ENCODE measurements at regions not wholly inside any gene's neighbourhood (a gene's known extent, or its start where the extent isn't known, plus 50 kb on each side); places are given as distances from the start of the nearest gene placed in this dataset.

GRCh38 chr3:168497183-168497582 is 401.5 kb upstream of the GOLIM4 start:
- Histone ChIP-seq H3F3A (ENCODE audit: insufficient read depth) (no peaks in the 10 kb centered on the region), H2AFZ (no peak overlapping the region), H3K36me3 (ENCODE audit: low read depth) (no peaks in the 10 kb centered on the region), H3K27me3 (replicated peaks; ENCODE audit: insufficient read depth) (0 out of 2 replicates have a peak, but pooled peaks cover 8% of the 10 kb centered on the region), H4K20me1 (ENCODE audit: insufficient read depth) (no peaks in the 10 kb centered on the region), H3K4me1 (ENCODE audit: insufficient read depth) (no peaks in the 10 kb centered on the region), H3K9me2 (ENCODE audit: insufficient read depth) (no peaks in the 10 kb centered on the region), H3K27ac (no peak overlapping the region), H3K79me2 (ENCODE audit: insufficient read depth) (no peaks in the 10 kb centered on the region), H3K4me3 (no peak overlapping the region), H3K9me3 (ENCODE audit: low read depth) (no peaks in the 10 kb centered on the region), H3K9ac (no peak overlapping the region), H3K4me2 (ENCODE audit: unreplicated experiment) (no peak overlapping the region)
- TF ChIP-seq EZH2 (IDR thresholded peaks at IDR 0.05; ENCODE audit: insufficient read depth, poor library complexity, severe bottlenecking), result no peak
- 9 to 11% methylated on average over 4 of the region's 4 CpGs for WGBS, 2 experiments (ENCODE audit: low coverage in 1 of 2, low lambda C conversion rate in 2 of 2, missing lambda C conversion rate in 2 of 2)
- in situ Hi-C loops (cut with MboI), result no loop called here
- no peak for DNase-seq

- H3K4me1 ChIP-seq (ENCODE audit: insufficient read depth), result no peaks in the 10 kb centered on the region
- no peak for TF ChIP-seq EZH2 (IDR thresholded peaks at IDR 0.05; ENCODE audit: insufficient read depth, poor library complexity, severe bottlenecking)
- no peak for TF ChIP-seq EZH2phosphoT487 (IDR thresholded peaks at IDR 0.05; ENCODE audit: insufficient read depth, low read depth)
- in situ Hi-C loops (cut with MboI), result no loop called here
- 42 to 45% methylated on average over 2 of the region's 2 CpGs for WGBS, 2 experiments (ENCODE audit: low coverage in 1 of 2, low lambda C conversion rate in 2 of 2, missing lambda C conversion rate in 2 of 2)
- no peak overlapping the region for H3K27ac ChIP-seq
- H2AFZ ChIP-seq, result no peak overlapping the region
- no peak for DNase-seq
- H3F3A ChIP-seq (ENCODE audit: insufficient read depth), result no peaks in the 10 kb centered on the region
- no peaks in the 10 kb centered on the region for H4K20me1 ChIP-seq (ENCODE audit: insufficient read depth)
- no peaks in the 10 kb centered on the region for H3K36me3 ChIP-seq (ENCODE audit: low read depth)
- H3K9ac ChIP-seq, result no peak overlapping the region
- no peaks in the 10 kb centered on the region for H3K9me2 ChIP-seq (ENCODE audit: insufficient read depth)
- no peak overlapping the region for H3K4me3 ChIP-seq
- H3K27me3 ChIP-seq (replicated peaks; ENCODE audit: insufficient read depth), result no peaks in the 10 kb centered on the region
- H3K9me3 ChIP-seq (ENCODE audit: low read depth), result no peaks in the 10 kb centered on the region
- H3K4me2 ChIP-seq (ENCODE audit: unreplicated experiment), result no peak overlapping the region
- no peaks in the 10 kb centered on the region for H3K79me2 ChIP-seq (ENCODE audit: insufficient read depth)
These were observed 400.2 kb upstream of the GOLIM4 start for GRCh38 chr3:168495932-168496331.

GRCh38 chr3:168495270-168495669 is 399.5 kb upstream of the GOLIM4 start:
- H3K27me3 ChIP-seq (replicated peaks; ENCODE audit: insufficient read depth), result no peaks in the 10 kb centered on the region
- H2AFZ ChIP-seq, result no peak overlapping the region
- no peaks in the 10 kb centered on the region for H3K36me3 ChIP-seq (ENCODE audit: low read depth)
- H3K9me3 ChIP-seq (ENCODE audit: low read depth), result no peaks in the 10 kb centered on the region
- peak; percentile 2 for DNase-seq
- H3K27ac ChIP-seq, result no peak overlapping the region
- H4K20me1 ChIP-seq (ENCODE audit: insufficient read depth), result no peaks in the 10 kb centered on the region
- no peak overlapping the region for H3K4me3 ChIP-seq
- no peaks in the 10 kb centered on the region for H3K9me2 ChIP-seq (ENCODE audit: insufficient read depth)
- TF ChIP-seq EZH2phosphoT487 (IDR thresholded peaks at IDR 0.05; ENCODE audit: insufficient read depth, low read depth) (no peak), EZH2 (IDR thresholded peaks at IDR 0.05; ENCODE audit: insufficient read depth, poor library complexity, severe bottlenecking) (no peak)
- no peaks in the 10 kb centered on the region for H3K4me1 ChIP-seq (ENCODE audit: insufficient read depth)
- WGBS, 2 experiments (ENCODE audit: low coverage in 1 of 2, low lambda C conversion rate in 2 of 2, missing lambda C conversion rate in 2 of 2), result 27 to 33% methylated on average over 2 of the region's 2 CpGs
- H3K79me2 ChIP-seq (ENCODE audit: insufficient read depth), result no peaks in the 10 kb centered on the region
- in situ Hi-C loops (cut with MboI), result no loop called here
- no peak overlapping the region for H3K9ac ChIP-seq
- no peaks in the 10 kb centered on the region for H3F3A ChIP-seq (ENCODE audit: insufficient read depth)
- H3K4me2 ChIP-seq (ENCODE audit: unreplicated experiment), result no peak overlapping the region

DNA sequence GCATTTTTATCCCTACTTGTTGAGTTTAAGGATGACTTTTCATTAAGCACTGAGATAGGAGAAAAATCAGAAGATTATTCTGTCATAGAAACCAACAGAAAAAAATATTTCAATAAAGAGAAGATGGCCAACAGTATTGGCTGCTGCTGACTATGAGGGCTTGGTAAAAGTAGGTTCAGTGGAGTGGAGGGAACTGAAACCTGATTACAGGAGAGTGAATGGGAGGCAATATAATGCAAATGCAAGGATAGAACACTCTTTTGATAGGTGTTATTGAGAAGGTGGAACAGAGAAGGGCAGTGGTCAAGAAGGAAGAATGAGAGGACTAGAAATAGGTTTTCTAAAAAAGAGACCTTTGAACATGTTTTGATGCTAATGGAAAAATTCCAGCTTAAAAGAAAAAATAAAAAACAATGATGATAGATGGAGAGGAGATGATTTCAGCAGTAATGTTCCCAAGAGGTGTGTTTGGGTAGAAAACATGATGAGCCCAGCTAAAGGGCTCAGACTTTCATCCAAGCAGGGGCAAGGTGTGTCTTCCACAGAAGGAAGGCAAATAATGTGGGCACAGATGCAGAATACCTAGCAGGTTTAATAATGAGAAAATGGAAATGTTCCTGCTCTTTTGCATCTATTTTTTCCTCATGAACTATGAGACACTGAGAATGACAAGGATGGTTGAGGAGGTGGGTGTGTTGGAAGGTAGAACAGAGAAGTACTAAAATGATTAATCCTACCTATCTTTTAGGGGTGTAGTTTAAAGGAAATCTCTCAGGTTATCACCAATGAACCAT is 397.9 kb upstream of the GOLIM4 start:
- H3K9ac ChIP-seq, result no peak overlapping the region
- no peaks in the 10 kb centered on the region for H4K20me1 ChIP-seq (ENCODE audit: insufficient read depth)
- no peaks in the 10 kb centered on the region for H3K79me2 ChIP-seq (ENCODE audit: insufficient read depth)
- H2AFZ ChIP-seq, result no peak overlapping the region
- H3K27me3 ChIP-seq (replicated peaks; ENCODE audit: insufficient read depth), result no peaks in the 10 kb centered on the region
- TF ChIP-seq EZH2phosphoT487 (IDR thresholded peaks at IDR 0.05; ENCODE audit: insufficient read depth, low read depth) (no peak), EZH2 (IDR thresholded peaks at IDR 0.05; ENCODE audit: insufficient read depth, poor library complexity, severe bottlenecking) (no peak)
- H3K9me2 ChIP-seq (ENCODE audit: insufficient read depth), result no peaks in the 10 kb centered on the region
- no peaks in the 10 kb centered on the region for H3K36me3 ChIP-seq (ENCODE audit: low read depth)
- no peak overlapping the region for H3K4me2 ChIP-seq (ENCODE audit: unreplicated experiment)
- in situ Hi-C loops (cut with MboI), result no loop called here
- no peak overlapping the region for H3K27ac ChIP-seq
- DNase-seq, result no peak
- no peaks in the 10 kb centered on the region for H3K9me3 ChIP-seq (ENCODE audit: low read depth)
- no peaks in the 10 kb centered on the region for H3K4me1 ChIP-seq (ENCODE audit: insufficient read depth)
- no peaks in the 10 kb centered on the region for H3F3A ChIP-seq (ENCODE audit: insufficient read depth)
- H3K4me3 ChIP-seq, result no peak overlapping the region

DNA sequence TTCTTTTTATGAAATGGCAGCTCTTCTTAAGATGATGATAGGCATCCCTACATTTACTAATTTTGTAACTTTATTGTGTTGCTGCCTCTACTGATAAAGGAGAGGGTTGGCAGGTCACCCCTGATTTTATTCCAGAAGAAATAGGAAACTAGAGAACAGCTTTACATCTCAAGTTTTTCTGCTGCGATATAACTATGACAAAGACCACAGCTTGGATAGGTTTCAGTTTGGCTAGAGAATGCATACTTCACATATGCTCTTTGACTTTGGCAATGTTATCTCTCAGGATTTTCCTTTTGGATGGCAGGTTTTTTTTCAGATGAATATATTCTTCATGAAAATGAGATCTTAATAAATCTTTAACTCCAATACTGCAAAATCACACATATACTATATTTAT is 395.3 kb upstream of the GOLIM4 start:
- Histone ChIP-seq H3K9me2 (ENCODE audit: insufficient read depth) (no peaks in the 10 kb centered on the region), H3K4me2 (ENCODE audit: unreplicated experiment) (no peak overlapping the region), H3K27ac (no peak overlapping the region), H3K27me3 (replicated peaks; ENCODE audit: insufficient read depth) (no peaks in the 10 kb centered on the region), H3F3A (ENCODE audit: insufficient read depth) (no peaks in the 10 kb centered on the region), H3K9me3 (ENCODE audit: low read depth) (no peaks in the 10 kb centered on the region), H3K79me2 (ENCODE audit: insufficient read depth) (no peaks in the 10 kb centered on the region), H4K20me1 (ENCODE audit: insufficient read depth) (no peaks in the 10 kb centered on the region), H3K36me3 (ENCODE audit: low read depth) (no peaks in the 10 kb centered on the region), H3K9ac (no peak overlapping the region), H3K4me1 (ENCODE audit: insufficient read depth) (no peaks in the 10 kb centered on the region), H2AFZ (no peak overlapping the region), H3K4me3 (no peak overlapping the region)
- TF ChIP-seq EZH2 (IDR thresholded peaks at IDR 0.05; ENCODE audit: insufficient read depth, poor library complexity, severe bottlenecking) (no peak), EZH2phosphoT487 (IDR thresholded peaks at IDR 0.05; ENCODE audit: insufficient read depth, low read depth) (no peak)
- in situ Hi-C loops (cut with MboI), result no loop called here
- no peak for DNase-seq
- WGBS, 2 experiments (ENCODE audit: low coverage in 1 of 2, low lambda C conversion rate in 2 of 2, missing lambda C conversion rate in 2 of 2), result 33 to 38% methylated on average over 1 of the region's 1 CpG

Data from GM23248 (cell line).